ENCODE measurements at regions not wholly inside any gene's neighbourhood (a gene's known extent, or its start where the extent isn't known, plus 50 kb on each side); places are given as distances from the start of the nearest gene placed in this dataset.

GRCh38 chr7:25844102-25844870, 307.7 kb upstream of the NFE2L3 start:
- DNase-seq (ENCODE audit: low spot score) = no peak

GRCh38 chr7:25845464-25845863, 306.5 kb upstream of the NFE2L3 start:
- DNase-seq (ENCODE audit: low spot score) = no peak

GRCh38 chr7:25846722-25847121, 305.3 kb upstream of the NFE2L3 start:
- peak; percentile 39 for DNase-seq (ENCODE audit: low spot score)

- peak; percentile 71 for DNase-seq (ENCODE audit: low spot score)
These were observed 304.5 kb upstream of the NFE2L3 start for GRCh38 chr7:25847336-25848070.

GRCh38 chr7:25849500-25850184, 302.4 kb upstream of the NFE2L3 start:
- peak; percentile 88 for DNase-seq (ENCODE audit: low spot score)

GRCh38 chr7:25850216-25850615, 301.8 kb upstream of the NFE2L3 start:
- DNase-seq (ENCODE audit: low spot score) = no peak

GRCh38 chr7:25850735-25851134, 301.3 kb upstream of the NFE2L3 start:
- no peak for DNase-seq (ENCODE audit: low spot score)

- DNase-seq (ENCODE audit: low spot score) = peak; percentile 77
These were observed 300.4 kb upstream of the NFE2L3 start for GRCh38 chr7:25851332-25852210.

GRCh38 chr7:25852211-25852938, 299.6 kb upstream of the NFE2L3 start:
- no peak for DNase-seq (ENCODE audit: low spot score)

GRCh38 chr7:25852939-25853271, 299.1 kb upstream of the NFE2L3 start:
- no peak for DNase-seq (ENCODE audit: low spot score)

GRCh38 chr7:25853314-25853713, 298.7 kb upstream of the NFE2L3 start:
- DNase-seq (ENCODE audit: low spot score) = no peak

- no peak for DNase-seq (ENCODE audit: low spot score)
These were observed 297.9 kb upstream of the NFE2L3 start for GRCh38 chr7:25854059-25854458.

- peak; percentile 100 for DNase-seq (ENCODE audit: low spot score)
These were observed 297.1 kb upstream of the NFE2L3 start for GRCh38 chr7:25854608-25855497.

GRCh38 chr7:25855854-25856782, 295.9 kb upstream of the NFE2L3 start:
- no peak for DNase-seq (ENCODE audit: low spot score)

- peak; percentile 37 for DNase-seq (ENCODE audit: low spot score)
These were observed 294.5 kb upstream of the NFE2L3 start for GRCh38 chr7:25857376-25858067.

- no peak for DNase-seq (ENCODE audit: low spot score)
These were observed 293.8 kb upstream of the NFE2L3 start for GRCh38 chr7:25858200-25858524.

- DNase-seq (ENCODE audit: low spot score) = no peak
These were observed 293.2 kb upstream of the NFE2L3 start for GRCh38 chr7:25858525-25859411.
